Stimulated activated CD4-positive, alpha-beta T cell treated with anti-CD3 and anti-CD28 coated beads, Interleukin-1b, Interleukin-23, amount 100 ng/mL, for 24 hours (primary cell): ENCODE measurements at regions not wholly inside any gene's neighbourhood (a gene's known extent, or its start where the extent isn't known, plus 50 kb on each side); places are given as distances from the start of the nearest gene placed in this dataset.

Experiments used
- DNase-seq, 4 experiments: peaks; one replicate each; pipeline ENCODE4 v3.0.0-alpha.2; 2020; ENCODE audit warnings: low read depth in 4 of 4, low spot score in 1 of 4

DNA sequence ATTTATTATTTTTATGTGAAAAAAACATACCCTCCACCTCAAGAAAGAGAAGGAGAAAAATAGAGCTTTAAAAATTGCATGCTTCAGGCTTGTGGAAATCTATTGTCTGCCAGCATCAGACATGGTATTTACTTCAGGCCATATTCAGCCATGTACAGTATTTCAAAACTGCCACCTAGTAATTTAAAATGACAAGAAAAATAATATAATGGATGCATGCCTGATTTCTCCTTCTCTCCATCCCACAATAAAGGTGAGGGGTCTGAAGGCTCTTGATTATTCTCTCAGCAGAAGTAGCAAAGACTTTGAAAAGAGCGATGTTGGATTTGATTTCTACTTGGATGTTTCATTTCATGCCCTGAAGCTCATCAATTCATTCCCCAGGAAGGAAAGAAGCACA is 250.7 kb downstream of the TBC1D4 start:
- DNase-seq, result no peak

GRCh38 chr13:75226733-75227435 is 255.1 kb downstream of the TBC1D4 start:
- DNase-seq, result no peak

DNA sequence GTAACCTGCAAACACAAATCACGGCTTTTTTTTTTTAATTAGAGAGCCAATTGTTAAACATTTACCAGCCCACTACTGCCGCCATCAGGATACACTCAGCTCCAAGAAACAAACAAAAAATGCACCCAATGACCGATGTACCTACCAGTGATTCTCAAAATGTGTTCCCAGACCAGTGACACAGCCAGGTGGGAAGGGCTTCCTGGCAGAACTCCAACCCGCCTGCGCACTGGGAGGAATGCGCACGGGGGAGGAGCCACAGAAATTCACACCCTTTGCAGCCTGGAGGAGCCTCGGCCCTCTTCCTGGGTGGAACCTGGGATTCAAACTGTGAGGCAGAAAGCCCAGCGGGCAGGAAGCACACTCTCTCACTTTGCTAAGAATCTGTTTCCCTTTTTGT is 255.9 kb downstream of the TBC1D4 start:
- no peak for DNase-seq

DNA sequence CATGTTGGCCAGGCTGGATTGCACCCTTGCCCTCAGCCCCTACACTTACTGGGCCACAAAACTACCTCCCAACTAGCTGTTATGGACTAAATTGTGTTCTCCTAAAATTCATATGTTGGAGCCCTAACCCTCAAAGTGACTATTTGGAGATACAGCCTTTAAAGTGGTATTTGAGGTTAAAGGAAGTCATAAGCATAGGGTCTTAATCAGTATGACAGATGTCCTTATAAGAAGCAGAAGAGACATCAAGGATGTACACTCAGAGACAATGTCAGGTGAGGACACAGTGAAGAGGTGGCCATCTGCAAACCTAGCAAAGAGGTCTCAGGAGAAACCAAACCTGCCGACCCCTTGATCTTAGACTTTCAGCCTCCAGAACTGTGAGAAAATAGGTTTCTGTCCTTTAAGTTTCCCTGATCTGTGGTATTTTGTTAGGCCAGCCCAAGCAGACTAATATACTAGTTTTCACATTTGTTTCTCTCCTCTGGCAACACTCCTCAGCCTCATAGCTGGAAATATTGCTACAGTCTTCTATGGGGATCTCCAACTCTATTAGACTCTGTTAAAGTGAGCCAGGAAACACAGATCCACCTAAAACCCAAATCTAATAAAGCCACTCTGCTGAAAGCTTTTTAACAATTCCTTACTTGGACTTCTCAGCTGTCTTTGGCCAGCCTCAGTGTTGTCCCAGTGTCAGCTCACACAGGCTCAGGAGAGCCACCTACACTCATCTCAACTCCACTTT is 256.5 kb downstream of the TBC1D4 start:
- DNase-seq, result no peak

DNA sequence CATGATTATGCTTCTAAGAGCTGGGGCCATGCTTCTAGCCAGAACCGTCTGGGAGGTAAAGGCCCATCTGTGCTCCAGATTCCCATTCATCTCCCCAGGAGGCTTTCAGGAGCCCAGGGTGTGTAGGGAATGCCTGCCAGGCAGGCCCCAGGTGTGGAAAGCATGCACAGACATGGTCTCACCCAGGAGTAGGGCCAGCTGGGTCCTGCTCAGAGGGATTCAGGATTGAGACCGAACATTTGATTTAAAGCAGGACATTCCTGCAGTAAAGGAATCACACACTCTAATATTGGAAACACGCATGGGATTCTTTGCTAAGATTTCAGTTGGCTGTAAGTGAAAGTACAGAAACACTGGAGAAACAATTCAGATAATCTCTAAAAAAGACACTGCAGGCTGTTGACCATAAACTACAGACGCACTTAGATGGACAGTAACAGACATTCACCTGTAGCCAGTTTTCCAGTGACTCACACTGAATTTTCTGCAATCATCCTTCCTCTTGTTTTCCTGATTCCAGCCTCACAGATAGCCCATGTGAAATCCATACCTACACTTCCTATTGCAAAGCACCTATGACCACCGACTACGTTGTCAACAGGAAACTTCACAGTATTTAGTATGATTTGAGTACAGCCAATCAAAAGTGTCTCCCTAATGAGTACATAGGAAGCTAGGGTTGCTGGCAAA is 257.8 kb downstream of the TBC1D4 start:
- no peak for DNase-seq

GRCh38 chr13:75222031-75222430 is 259.9 kb downstream of the TBC1D4 start:
- DNase-seq, result no peak

DNA sequence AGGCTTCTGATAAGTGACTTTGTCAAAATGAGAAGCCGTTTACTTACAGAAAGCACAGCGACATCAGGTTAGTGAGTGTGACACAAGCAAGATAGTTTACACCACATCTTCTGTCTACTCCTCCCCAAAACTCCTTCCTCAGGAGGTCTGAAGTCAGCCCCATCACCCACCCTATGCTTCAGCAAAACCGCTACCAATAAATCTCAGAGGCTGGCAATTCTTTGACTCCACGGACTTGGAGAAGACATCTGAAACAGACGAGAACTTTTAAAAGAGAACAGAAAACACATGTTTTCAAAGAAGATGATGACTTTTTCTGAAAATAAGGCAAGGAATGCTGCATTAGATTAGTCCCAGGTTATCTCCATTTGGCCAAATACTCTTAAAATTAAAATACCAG is 261.1 kb downstream of the TBC1D4 start:
- no peak for DNase-seq

DNA sequence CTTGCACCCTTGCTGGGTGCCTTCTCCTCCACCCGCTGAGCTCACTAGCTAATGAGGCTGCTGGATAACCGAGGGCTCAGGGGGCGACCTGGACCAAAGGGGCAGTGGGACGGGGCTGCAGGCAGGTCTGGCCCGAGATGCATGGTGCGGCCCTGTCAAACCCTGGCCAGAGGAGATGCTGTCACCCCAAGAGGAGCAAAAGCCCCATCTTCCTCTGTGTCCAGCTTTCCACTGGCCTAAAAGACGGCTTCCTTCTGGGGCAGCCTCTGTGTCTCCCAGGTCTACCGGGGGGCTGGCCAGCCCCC is 261.8 kb downstream of the TBC1D4 start:
- no peak for DNase-seq

GRCh38 chr13:75219479-75220237 is 262.3 kb downstream of the TBC1D4 start:
- DNase-seq, result peak; percentile 79 to 89 (median 83)

- DNase-seq, result no peak
These were observed 264.0 kb downstream of the TBC1D4 start for GRCh38 chr13:75217949-75218348.

GRCh38 chr13:75216038-75216437 is 265.9 kb downstream of the TBC1D4 start:
- DNase-seq, result no peak

DNA sequence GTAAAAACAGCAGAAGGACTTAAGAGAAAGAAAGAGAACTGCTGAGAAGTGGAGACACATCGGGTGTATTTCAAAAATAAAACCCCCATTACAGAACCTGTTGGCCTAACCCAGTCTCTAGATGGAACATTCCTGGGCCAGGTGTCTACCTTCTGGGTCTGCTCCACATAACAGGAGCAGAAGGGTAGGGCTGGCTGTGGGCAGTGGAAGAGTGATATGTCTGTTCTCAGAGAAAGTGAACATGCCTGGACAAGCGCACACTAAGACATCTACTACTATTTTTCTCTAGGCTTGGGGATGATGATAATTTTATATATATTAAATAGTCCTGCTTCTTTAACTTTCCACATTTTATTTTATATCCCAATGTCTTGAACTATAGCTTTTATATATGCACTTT is 267.1 kb downstream of the TBC1D4 start:
- no peak for DNase-seq

GRCh38 chr13:75202981-75203380 is 279.0 kb downstream of the TBC1D4 start:
- no peak for DNase-seq

DNA sequence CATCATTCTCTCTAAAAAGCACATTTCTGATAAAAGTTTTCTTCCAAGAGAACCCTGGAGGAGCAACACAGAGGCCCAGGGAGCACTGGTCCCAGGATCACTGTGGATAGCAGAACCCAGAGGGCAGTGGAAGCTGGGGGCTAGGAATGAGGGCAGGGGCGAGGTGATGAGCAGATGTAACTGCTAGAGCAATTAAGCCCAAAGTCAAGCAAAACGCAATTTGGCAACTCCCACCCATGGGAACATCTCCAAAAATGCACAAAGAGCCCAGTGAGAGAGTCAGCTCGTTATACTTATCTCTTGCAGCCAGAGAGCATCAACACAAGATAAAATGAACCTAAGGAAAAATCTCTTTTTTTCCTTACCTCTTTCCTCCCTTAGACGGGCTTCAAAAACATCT is 284.2 kb downstream of the TBC1D4 start:
- no peak for DNase-seq

DNA sequence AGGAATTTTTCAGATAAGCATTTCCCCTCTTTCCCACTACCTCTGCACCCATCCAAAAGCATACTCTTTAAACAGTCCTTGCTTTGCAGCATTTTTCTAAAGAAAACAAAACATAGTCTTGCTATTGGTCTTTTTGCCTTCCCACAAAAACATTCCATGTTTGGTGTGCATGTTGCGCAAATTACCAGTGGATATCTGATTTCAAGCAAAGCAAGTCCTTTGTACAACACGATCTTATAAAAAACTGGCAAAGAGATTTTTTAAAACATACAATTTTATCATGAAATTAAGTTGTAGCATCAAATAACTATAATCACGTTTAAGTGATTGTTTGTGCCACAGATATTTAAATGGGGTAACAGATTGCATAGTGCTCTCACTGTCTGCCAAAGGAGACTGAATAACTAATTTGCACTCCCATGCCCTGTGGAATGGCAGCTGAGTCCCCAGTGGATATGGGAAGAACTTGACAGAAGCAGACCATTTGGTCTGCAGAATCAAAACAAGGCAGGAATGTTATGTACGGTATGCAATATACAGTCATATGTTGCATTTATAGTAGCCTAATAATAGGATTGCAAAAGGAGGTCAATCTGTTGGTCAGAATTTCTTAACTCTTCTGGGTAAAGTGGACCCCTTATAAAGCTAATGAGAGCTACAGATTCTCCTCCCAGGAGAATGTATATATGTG is 285.7 kb downstream of the TBC1D4 start:
- DNase-seq, result no peak

GRCh38 chr13:75195495-75196146 is 286.3 kb downstream of the TBC1D4 start:
- DNase-seq, result no peak

DNA sequence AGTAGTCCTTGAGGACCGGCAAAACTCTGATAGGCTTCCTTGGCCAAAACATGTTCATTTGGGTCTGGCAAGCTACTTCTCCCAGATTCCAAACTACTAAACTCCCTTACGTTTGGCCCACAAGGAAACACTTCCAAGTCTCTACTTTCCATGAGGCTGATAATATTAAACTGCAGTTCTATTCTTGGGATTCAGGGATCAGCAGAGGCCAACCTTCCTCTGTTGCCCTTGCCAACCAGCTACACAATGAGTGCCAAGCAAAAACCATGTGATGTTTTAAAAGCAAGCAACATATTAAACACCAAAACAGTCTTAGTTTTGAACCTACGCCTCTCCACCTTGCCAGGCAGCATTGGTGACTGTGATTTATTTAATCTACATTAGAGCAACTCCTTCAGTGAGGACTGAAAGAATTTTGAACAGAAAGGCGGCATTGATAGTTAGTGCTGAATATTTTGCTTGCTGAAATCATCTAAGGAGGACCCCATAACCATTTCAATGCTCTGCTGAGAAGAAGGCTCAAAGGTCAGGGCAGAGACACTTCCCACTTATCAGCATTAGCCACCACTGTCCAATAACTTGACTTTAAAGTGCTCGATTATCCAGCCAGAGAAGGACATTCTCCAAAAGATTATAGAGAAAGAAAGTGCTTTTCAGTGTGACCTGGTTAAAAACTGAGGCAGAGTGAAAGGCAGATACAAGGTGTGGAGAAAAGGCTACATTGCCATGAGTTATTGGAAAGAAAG is 287.1 kb downstream of the TBC1D4 start:
- DNase-seq, result no peak

GRCh38 chr13:75186379-75186778 is 295.6 kb downstream of the TBC1D4 start:
- DNase-seq, result no peak

DNA sequence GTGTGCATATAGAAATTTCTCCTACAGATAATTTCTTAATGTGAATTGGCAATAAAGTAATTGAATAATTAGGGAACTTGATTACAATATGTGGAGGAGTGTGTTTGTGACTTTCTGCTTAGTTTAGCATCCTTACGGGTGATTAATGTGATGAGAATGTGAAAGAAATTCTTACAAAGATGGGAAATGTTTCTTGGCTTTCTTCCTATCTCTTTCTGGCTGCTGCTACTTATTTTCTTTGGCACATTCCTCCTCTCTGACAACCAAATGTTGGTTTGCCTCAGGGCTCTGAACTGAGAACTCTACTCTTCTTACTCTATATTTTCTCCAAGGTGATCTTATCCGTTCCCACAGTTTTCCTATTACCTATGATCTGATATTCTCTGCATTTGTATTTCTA is 300.1 kb downstream of the TBC1D4 start:
- no peak for DNase-seq
